CD8-positive, alpha-beta memory T cell (primary cell): ENCODE measurements at regions not wholly inside any gene's neighbourhood (a gene's known extent, or its start where the extent isn't known, plus 50 kb on each side); places are given as distances from the start of the nearest gene placed in this dataset.

Source experiments
- CTCF ChIA-PET: fragments of 350-600 bp; sonication (Branson Sonifier 250); formaldehyde crosslinking; loops from one replicate; lab custom pipeline; 2021; ENCODE audit warnings: antibody characterized with exemption; lab: Charles Lee
- POLR2A ChIA-PET: fragments of 350-600 bp; sonication (Branson Sonifier 250); formaldehyde crosslinking; loops from one replicate; lab custom pipeline; 2021; ENCODE audit warnings: antibody characterized with exemption; lab: Charles Lee
- DNase-seq, 5 donors: peaks; one replicate each; pipeline versions ENCODE4 v3.0.0 to v3.0.0-alpha.2; 2020 to 2022; ENCODE audit warnings: mixed read lengths in 1 of 5
- H3K27ac ChIP-seq: one replicate; pipeline ENCODE4 v1.7.0; 2013; ENCODE audit warnings: low read depth, mild to moderate bottlenecking, low read length, moderate library complexity
- H3K27me3 ChIP-seq: 2 replicates; pipeline ENCODE4 v1.7.0; 2013; ENCODE audit warnings: low read length, mild to moderate bottlenecking; ENCODE audit not compliant: insufficient read depth, poor library complexity, severe bottlenecking
- H3K36me3 ChIP-seq: 2 replicates; pipeline ENCODE4 v1.7.0; 2013; ENCODE audit warnings: mild to moderate bottlenecking, low read length, moderate library complexity; ENCODE audit not compliant: insufficient read depth
- H3K4me1 ChIP-seq: 2 replicates; pipeline ENCODE4 v1.7.0; 2013; ENCODE audit warnings: mild to moderate bottlenecking, low read length, moderate library complexity; ENCODE audit not compliant: insufficient read depth
- H3K4me3 ChIP-seq: 2 replicates; pipeline ENCODE4 v1.7.0; 2013; ENCODE audit warnings: mild to moderate bottlenecking, low read length
- H3K9me3 ChIP-seq: 2 replicates; pipeline ENCODE4 v1.7.0; 2013; ENCODE audit warnings: mild to moderate bottlenecking, low read length
- H3K27ac Mint-ChIP-seq, 8 donors: one replicate each; pipeline ENCODE4 v1.8.0; 2020 to 2021; ENCODE audit warnings: mixed read lengths in 8 of 8, mild to moderate bottlenecking in 6 of 8, inconsistent platforms in 3 of 8, moderate library complexity in 3 of 8
- H3K27me3 Mint-ChIP-seq, 2 donors: one replicate each; pipeline ENCODE4 v1.8.0; 2020 to 2021; ENCODE audit warnings: mixed read lengths in 2 of 2, mild to moderate bottlenecking in 1 of 2, moderate library complexity in 1 of 2
- H3K36me3 Mint-ChIP-seq, 3 donors: one replicate each; pipeline ENCODE4 v1.8.0; 2020 to 2021; ENCODE audit warnings: mixed read lengths in 3 of 3, inconsistent platforms in 1 of 3, mild to moderate bottlenecking in 1 of 3
- H3K4me1 Mint-ChIP-seq, 3 donors: one replicate each; pipeline ENCODE4 v1.8.0; 2020 to 2021; ENCODE audit warnings: mixed read lengths in 3 of 3, inconsistent platforms in 1 of 3, mild to moderate bottlenecking in 1 of 3
- H3K4me3 Mint-ChIP-seq, 7 donors: one replicate each; pipeline ENCODE4 v1.8.0; 2020 to 2021; ENCODE audit warnings: mixed read lengths in 7 of 7, mild to moderate bottlenecking in 6 of 7, moderate library complexity in 4 of 7, inconsistent platforms in 2 of 7
- H3K9me3 Mint-ChIP-seq, 5 donors: one replicate each; pipeline ENCODE4 v1.8.0; 2020 to 2022; ENCODE audit warnings: mixed read lengths in 5 of 5, mild to moderate bottlenecking in 3 of 5, moderate library complexity in 2 of 5, inconsistent platforms in 1 of 5

GRCh38 chr3:157824281-157824680 is 281.9 kb downstream of the SHOX2 start:
- ChIA-PET CTCF (no interaction called here), POLR2A (no interaction called here)
- H3K36me3 ChIP-seq: no peaks in the 10 kb centered on the region
- H3K4me3 Mint-ChIP-seq: no peak overlapping the region
- H3K36me3 Mint-ChIP-seq: no peaks in the 10 kb centered on the region
- no peaks in the 10 kb centered on the region for H3K9me3 ChIP-seq
- no peaks in the 10 kb centered on the region for H3K27me3 Mint-ChIP-seq
- peaks cover 5 to 12% (median 8%) of the 10 kb centered on the region in 5 donors for H3K9me3 Mint-ChIP-seq
- H3K4me1 Mint-ChIP-seq: no peaks in the 10 kb centered on the region
- H3K27ac ChIP-seq: no peak overlapping the region
- no peak overlapping the region for H3K27ac Mint-ChIP-seq
- no peaks in the 10 kb centered on the region for H3K27me3 ChIP-seq
- H3K4me3 ChIP-seq: no peak overlapping the region
- no peaks in the 10 kb centered on the region for H3K4me1 ChIP-seq
- no peak for DNase-seq

GRCh38 chr3:157823050-157823449 is 283.2 kb downstream of the SHOX2 start:
- Mint-ChIP-seq H3K9me3 (peaks cover 0 to 4% (median 0%) of the 10 kb centered on the region in 5 donors), H3K4me1 (no peaks in the 10 kb centered on the region), H3K27me3 (no peaks in the 10 kb centered on the region), H3K4me3 (no peak overlapping the region), H3K36me3 (no peaks in the 10 kb centered on the region), H3K27ac (no peak overlapping the region)
- H3K9me3 ChIP-seq: no peaks in the 10 kb centered on the region
- H3K4me3 ChIP-seq: no peak overlapping the region
- no peak for DNase-seq
- no peaks in the 10 kb centered on the region for H3K27me3 ChIP-seq
- ChIA-PET POLR2A (no interaction called here), CTCF (no interaction called here)
- H3K4me1 ChIP-seq: no peaks in the 10 kb centered on the region
- H3K36me3 ChIP-seq: no peaks in the 10 kb centered on the region
- no peak overlapping the region for H3K27ac ChIP-seq

GRCh38 chr3:157820157-157820517 is 286.1 kb downstream of the SHOX2 start:
- DNase-seq: no peak
- Mint-ChIP-seq H3K27me3 (no peaks in the 10 kb centered on the region), H3K4me1 (no peaks in the 10 kb centered on the region), H3K4me3 (no peak overlapping the region), H3K36me3 (no peaks in the 10 kb centered on the region), H3K27ac (no peak overlapping the region), H3K9me3 (peaks cover 0 to 4% (median 0%) of the 10 kb centered on the region in 5 donors)
- Histone ChIP-seq H3K4me1 (no peaks in the 10 kb centered on the region), H3K27ac (no peak overlapping the region), H3K9me3 (no peaks in the 10 kb centered on the region), H3K36me3 (no peaks in the 10 kb centered on the region), H3K27me3 (no peaks in the 10 kb centered on the region), H3K4me3 (no peak overlapping the region)
- POLR2A ChIA-PET: no interaction called here
- CTCF ChIA-PET: no interaction called here

GRCh38 chr3:157819270-157820156 is 286.7 kb downstream of the SHOX2 start:
- no peaks in the 10 kb centered on the region for H3K4me1 ChIP-seq
- H3K9me3 ChIP-seq: no peaks in the 10 kb centered on the region
- H3K4me3 ChIP-seq: no peak overlapping the region
- no peaks in the 10 kb centered on the region for H3K36me3 ChIP-seq
- POLR2A ChIA-PET: no interaction called here
- H3K27ac ChIP-seq: no peak overlapping the region
- H3K27me3 Mint-ChIP-seq: no peaks in the 10 kb centered on the region
- DNase-seq: no peak
- no peak overlapping the region for H3K27ac Mint-ChIP-seq
- H3K9me3 Mint-ChIP-seq: peaks cover 0 to 4% (median 0%) of the 10 kb centered on the region in 5 donors
- no peaks in the 10 kb centered on the region for H3K27me3 ChIP-seq
- no peak overlapping the region for H3K4me3 Mint-ChIP-seq
- CTCF ChIA-PET: no interaction called here
- no peaks in the 10 kb centered on the region for H3K36me3 Mint-ChIP-seq
- no peaks in the 10 kb centered on the region for H3K4me1 Mint-ChIP-seq

GRCh38 chr3:157816896-157817295 is 289.3 kb downstream of the SHOX2 start:
- Mint-ChIP-seq H3K4me3 (no peak overlapping the region), H3K4me1 (no peaks in the 10 kb centered on the region), H3K27me3 (no peaks in the 10 kb centered on the region), H3K36me3 (no peaks in the 10 kb centered on the region), H3K27ac (no peak overlapping the region), H3K9me3 (peaks cover 0 to 2% (median 0%) of the 10 kb centered on the region in 5 donors)
- Histone ChIP-seq H3K27me3 (no peaks in the 10 kb centered on the region), H3K27ac (no peak overlapping the region), H3K4me1 (no peaks in the 10 kb centered on the region), H3K9me3 (no peaks in the 10 kb centered on the region), H3K36me3 (no peaks in the 10 kb centered on the region), H3K4me3 (no peak overlapping the region)
- CTCF ChIA-PET: no interaction called here
- POLR2A ChIA-PET: no interaction called here
- no peak for DNase-seq

- H3K27ac ChIP-seq: no peak overlapping the region
- no peaks in the 10 kb centered on the region for H3K9me3 ChIP-seq
- H3K36me3 ChIP-seq: no peaks in the 10 kb centered on the region
- ChIA-PET CTCF (no interaction called here), POLR2A (no interaction called here)
- DNase-seq: no peak
- Mint-ChIP-seq H3K9me3 (peaks cover 0 to 2% (median 0%) of the 10 kb centered on the region in 5 donors), H3K4me3 (no peak overlapping the region), H3K4me1 (no peaks in the 10 kb centered on the region), H3K36me3 (no peaks in the 10 kb centered on the region), H3K27me3 (no peaks in the 10 kb centered on the region), H3K27ac (no peak overlapping the region)
- H3K4me3 ChIP-seq: no peak overlapping the region
- no peaks in the 10 kb centered on the region for H3K27me3 ChIP-seq
- no peaks in the 10 kb centered on the region for H3K4me1 ChIP-seq
Measured at GRCh38 chr3:157816296-157816695, 289.9 kb downstream of the SHOX2 start.

- no peaks in the 10 kb centered on the region for H3K36me3 Mint-ChIP-seq
- ChIA-PET CTCF (no interaction called here), POLR2A (no interaction called here)
- no peaks in the 10 kb centered on the region for H3K27me3 Mint-ChIP-seq
- no peaks in the 10 kb centered on the region for H3K4me1 ChIP-seq
- H3K27ac ChIP-seq: no peak overlapping the region
- H3K4me3 ChIP-seq: no peak overlapping the region
- H3K9me3 ChIP-seq: no peaks in the 10 kb centered on the region
- no peaks in the 10 kb centered on the region for H3K4me1 Mint-ChIP-seq
- no peak overlapping the region for H3K4me3 Mint-ChIP-seq
- H3K36me3 ChIP-seq: no peaks in the 10 kb centered on the region
- DNase-seq: no peak
- no peaks in the 10 kb centered on the region for H3K27me3 ChIP-seq
- H3K9me3 Mint-ChIP-seq: peaks cover 0 to 4% (median 0%) of the 10 kb centered on the region in 5 donors
- H3K27ac Mint-ChIP-seq: no peak overlapping the region
Measured at GRCh38 chr3:157815739-157816138, 290.5 kb downstream of the SHOX2 start.

- CTCF ChIA-PET: no interaction called here
- Mint-ChIP-seq H3K4me1 (no peaks in the 10 kb centered on the region), H3K27ac (no peak overlapping the region), H3K4me3 (no peak overlapping the region), H3K27me3 (no peaks in the 10 kb centered on the region), H3K9me3 (peaks cover 0 to 3% (median 0%) of the 10 kb centered on the region in 5 donors), H3K36me3 (no peaks in the 10 kb centered on the region)
- Histone ChIP-seq H3K36me3 (no peaks in the 10 kb centered on the region), H3K27ac (no peak overlapping the region), H3K9me3 (no peaks in the 10 kb centered on the region), H3K27me3 (no peaks in the 10 kb centered on the region), H3K4me1 (no peaks in the 10 kb centered on the region), H3K4me3 (no peak overlapping the region)
- POLR2A ChIA-PET: no interaction called here
- DNase-seq: no peak
Measured at GRCh38 chr3:157810924-157811718, 295.1 kb downstream of the SHOX2 start.
